Effector memory CD8-positive, alpha-beta T cell (primary cell): ENCODE measurements at regions not wholly inside any gene's neighbourhood (a gene's known extent, or its start where the extent isn't known, plus 50 kb on each side); places are given as distances from the start of the nearest gene placed in this dataset.

Experiments
- ATAC-seq: fragments of 150-1000 bp; cut with Tn5 transposase; replicated peaks from 2 replicates; pipeline ENCODE4 v1.10.0; 2021; ENCODE audit warnings: mild to moderate bottlenecking, moderate library complexity
- DNase-seq, 3 experiments: peaks; one replicate each; pipeline ENCODE4 v3.0.0; 2021
- H3K27ac Mint-ChIP-seq, 2 donors: one replicate each; pipeline ENCODE4 v1.8.0; 2022; ENCODE audit warnings: mild to moderate bottlenecking in 2 of 2, mixed read lengths in 2 of 2, moderate library complexity in 2 of 2
- H3K27me3 Mint-ChIP-seq, 2 donors: one replicate each; pipeline ENCODE4 v1.8.0; 2022; ENCODE audit warnings: mixed read lengths in 2 of 2
- H3K36me3 Mint-ChIP-seq: one replicate; pipeline ENCODE4 v1.8.0; 2022; ENCODE audit warnings: mild to moderate bottlenecking, moderate library complexity, mixed read lengths; ENCODE audit not compliant: insufficient read depth
- H3K4me1 Mint-ChIP-seq, 2 donors: one replicate each; pipeline ENCODE4 v1.8.0; 2022; ENCODE audit warnings: low read depth in 2 of 2, mixed read lengths in 2 of 2
- H3K4me3 Mint-ChIP-seq, 2 donors: one replicate each; pipeline ENCODE4 v1.8.0; 2022; ENCODE audit warnings: mild to moderate bottlenecking in 2 of 2, mixed read lengths in 2 of 2, moderate library complexity in 2 of 2
- H3K9me3 Mint-ChIP-seq, 2 donors: one replicate each; pipeline ENCODE4 v1.8.0; 2022; ENCODE audit warnings: mixed read lengths in 2 of 2

DNA sequence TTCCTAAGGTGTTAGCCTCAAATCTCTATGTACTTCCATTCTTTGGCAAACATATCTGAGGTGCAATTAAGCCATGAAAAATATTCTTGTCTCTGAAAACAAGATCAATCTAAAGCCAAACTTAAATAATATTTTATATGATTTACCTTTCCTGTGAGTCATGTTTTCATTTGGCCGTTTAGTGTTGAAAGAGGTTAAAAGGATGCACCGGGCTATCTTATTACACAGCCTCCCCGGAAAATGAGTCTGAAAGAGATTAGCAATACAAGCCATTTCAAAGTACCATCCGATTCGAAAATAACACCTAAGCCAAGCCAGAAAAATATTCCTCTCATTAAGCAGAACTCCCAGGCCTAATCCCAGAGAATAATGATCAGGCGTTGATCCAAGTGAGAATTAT lies 161.5 kb upstream of the EPHA5 start:
- H3K4me1 Mint-ChIP-seq = no peaks in the 10 kb centered on the region
- H3K36me3 Mint-ChIP-seq = no peaks in the 10 kb centered on the region
- H3K27me3 Mint-ChIP-seq = no peaks in the 10 kb centered on the region
- DNase-seq (no peak), ATAC-seq (no peak)
- H3K27ac Mint-ChIP-seq = no peak overlapping the region
- H3K4me3 Mint-ChIP-seq = no peak overlapping the region
- peaks cover 0 to 12% of the 10 kb centered on the region in 2 donors for H3K9me3 Mint-ChIP-seq

GRCh38 chr4:65825116-65825753 lies 154.9 kb upstream of the EPHA5 start:
- H3K4me3 Mint-ChIP-seq = no peak overlapping the region
- H3K27me3 Mint-ChIP-seq = no peaks in the 10 kb centered on the region
- DNase-seq (no peak), ATAC-seq (no peak)
- no peaks in the 10 kb centered on the region for H3K36me3 Mint-ChIP-seq
- H3K9me3 Mint-ChIP-seq = peaks cover 0 to 4% of the 10 kb centered on the region in 2 donors
- H3K27ac Mint-ChIP-seq = no peak overlapping the region
- H3K4me1 Mint-ChIP-seq = no peaks in the 10 kb centered on the region

- Mint-ChIP-seq H3K27me3 (no peaks in the 10 kb centered on the region), H3K36me3 (no peaks in the 10 kb centered on the region), H3K9me3 (peaks cover 6 to 9% of the 10 kb centered on the region in 2 donors), H3K4me3 (no peak overlapping the region), H3K4me1 (no peaks in the 10 kb centered on the region), H3K27ac (no peak overlapping the region)
- DNase-seq = no peak
- no peak for ATAC-seq
Observed at GRCh38 chr4:65819192-65819591, 148.9 kb upstream of the EPHA5 start.

- Mint-ChIP-seq H3K9me3 (peaks cover 17 to 23% of the 10 kb centered on the region in 2 donors), H3K4me1 (no peaks in the 10 kb centered on the region), H3K4me3 (no peak overlapping the region), H3K27ac (no peak overlapping the region), H3K27me3 (no peaks in the 10 kb centered on the region), H3K36me3 (no peaks in the 10 kb centered on the region)
- DNase-seq (no peak), ATAC-seq (no peak)
Observed at GRCh38 chr4:65805936-65806335, 135.6 kb upstream of the EPHA5 start.

DNA sequence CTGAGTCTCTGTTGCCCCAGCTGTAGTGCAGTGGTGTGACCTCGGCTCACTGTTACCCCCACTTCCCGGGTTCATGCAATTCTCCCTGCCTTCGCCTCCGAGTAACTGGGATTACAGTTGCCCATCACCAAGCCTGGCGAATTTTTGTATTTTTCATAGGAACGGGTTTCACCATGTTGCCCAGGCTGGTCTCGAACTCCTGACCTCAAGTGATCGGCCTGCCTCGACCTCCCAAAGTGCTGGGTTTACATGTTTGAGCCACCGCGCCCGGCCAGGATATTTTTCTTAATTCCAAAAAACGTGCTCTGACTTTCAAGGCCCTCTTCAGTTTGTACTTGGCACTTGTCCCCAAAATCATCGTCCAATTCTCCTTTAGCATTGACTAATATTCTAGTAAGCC lies 129.2 kb upstream of the EPHA5 start:
- H3K9me3 Mint-ChIP-seq = peaks cover 8 to 14% of the 10 kb centered on the region in 2 donors
- no peaks in the 10 kb centered on the region for H3K4me1 Mint-ChIP-seq
- no peak overlapping the region for H3K4me3 Mint-ChIP-seq
- no peaks in the 10 kb centered on the region for H3K36me3 Mint-ChIP-seq
- DNase-seq (no peak), ATAC-seq (no peak)
- H3K27ac Mint-ChIP-seq = no peak overlapping the region
- no peaks in the 10 kb centered on the region for H3K27me3 Mint-ChIP-seq

- no peak for DNase-seq
- H3K27ac Mint-ChIP-seq = no peak overlapping the region
- H3K27me3 Mint-ChIP-seq = no peaks in the 10 kb centered on the region
- ATAC-seq = no peak
- H3K36me3 Mint-ChIP-seq = no peaks in the 10 kb centered on the region
- H3K4me1 Mint-ChIP-seq = no peaks in the 10 kb centered on the region
- H3K9me3 Mint-ChIP-seq = peaks cover 10 to 11% of the 10 kb centered on the region in 2 donors
- H3K4me3 Mint-ChIP-seq = no peak overlapping the region
Observed at GRCh38 chr4:65798498-65799127, 128.3 kb upstream of the EPHA5 start.

GRCh38 chr4:65791812-65792308 lies 121.6 kb upstream of the EPHA5 start:
- ATAC-seq (no peak), DNase-seq (no peak)
- H3K4me1 Mint-ChIP-seq = no peaks in the 10 kb centered on the region
- H3K9me3 Mint-ChIP-seq = peaks cover 7 to 14% of the 10 kb centered on the region in 2 donors
- H3K4me3 Mint-ChIP-seq = no peak overlapping the region
- H3K27ac Mint-ChIP-seq = no peak overlapping the region
- H3K36me3 Mint-ChIP-seq = no peaks in the 10 kb centered on the region
- no peaks in the 10 kb centered on the region for H3K27me3 Mint-ChIP-seq

DNA sequence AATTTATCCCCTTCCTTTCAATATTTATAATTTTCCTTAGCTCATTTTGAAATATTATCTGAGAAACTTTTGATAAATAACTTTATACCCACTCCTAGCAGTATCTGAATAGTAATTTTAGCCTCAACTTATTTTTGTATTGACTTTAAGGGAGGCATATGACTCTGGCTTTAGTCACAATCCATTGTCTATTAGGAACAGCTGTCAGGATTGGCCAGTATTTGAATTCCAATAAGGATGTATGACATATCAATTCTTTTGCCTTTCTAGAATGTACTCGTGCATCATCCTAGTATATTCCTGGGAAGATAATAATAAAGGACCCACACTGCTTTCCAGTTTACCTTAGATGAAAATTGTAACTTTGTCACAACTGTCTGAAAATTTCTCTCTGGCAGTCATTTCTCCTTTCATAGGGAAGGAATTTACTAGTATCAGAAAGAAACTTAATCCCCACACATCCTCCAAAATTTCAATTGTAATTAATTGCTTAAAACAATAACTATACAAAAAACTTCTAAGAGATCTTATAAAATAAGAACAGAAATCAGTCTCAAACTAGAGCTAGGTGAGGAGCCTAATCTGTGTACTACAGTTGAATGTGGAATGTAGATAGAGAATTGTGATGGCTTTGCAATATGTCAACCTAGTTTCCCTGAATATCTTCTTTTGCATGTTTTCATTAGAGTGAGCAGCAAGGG lies 121.0 kb upstream of the EPHA5 start:
- H3K9me3 Mint-ChIP-seq = peaks cover 7 to 14% of the 10 kb centered on the region in 2 donors
- H3K4me1 Mint-ChIP-seq = no peaks in the 10 kb centered on the region
- H3K36me3 Mint-ChIP-seq = no peaks in the 10 kb centered on the region
- no peak overlapping the region for H3K27ac Mint-ChIP-seq
- no peak overlapping the region for H3K4me3 Mint-ChIP-seq
- ATAC-seq (no peak), DNase-seq (no peak)
- H3K27me3 Mint-ChIP-seq = no peaks in the 10 kb centered on the region

DNA sequence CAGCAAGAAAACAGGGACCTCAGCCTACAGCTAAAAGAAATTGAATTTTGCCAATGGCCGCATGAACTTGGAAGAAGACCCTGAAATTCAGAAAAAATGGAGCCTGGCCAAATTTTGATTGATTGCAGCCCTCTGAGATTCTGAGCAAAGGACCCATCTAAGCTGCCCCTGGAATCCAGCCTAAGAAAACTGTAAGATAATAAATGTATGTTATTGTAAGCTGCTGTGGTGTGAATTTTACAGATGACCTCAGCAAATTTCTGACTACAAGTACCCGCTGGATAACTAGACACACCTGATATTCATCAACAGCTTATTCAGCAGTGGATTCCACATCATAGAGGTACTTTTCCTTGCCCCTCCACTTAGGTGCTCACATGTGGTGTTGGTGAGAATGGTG lies 119.5 kb upstream of the EPHA5 start:
- no peaks in the 10 kb centered on the region for H3K4me1 Mint-ChIP-seq
- no peak for DNase-seq
- H3K36me3 Mint-ChIP-seq = no peaks in the 10 kb centered on the region
- H3K27ac Mint-ChIP-seq = no peak overlapping the region
- ATAC-seq = no peak
- H3K27me3 Mint-ChIP-seq = no peaks in the 10 kb centered on the region
- no peak overlapping the region for H3K4me3 Mint-ChIP-seq
- peaks cover 6 to 8% of the 10 kb centered on the region in 2 donors for H3K9me3 Mint-ChIP-seq

DNA sequence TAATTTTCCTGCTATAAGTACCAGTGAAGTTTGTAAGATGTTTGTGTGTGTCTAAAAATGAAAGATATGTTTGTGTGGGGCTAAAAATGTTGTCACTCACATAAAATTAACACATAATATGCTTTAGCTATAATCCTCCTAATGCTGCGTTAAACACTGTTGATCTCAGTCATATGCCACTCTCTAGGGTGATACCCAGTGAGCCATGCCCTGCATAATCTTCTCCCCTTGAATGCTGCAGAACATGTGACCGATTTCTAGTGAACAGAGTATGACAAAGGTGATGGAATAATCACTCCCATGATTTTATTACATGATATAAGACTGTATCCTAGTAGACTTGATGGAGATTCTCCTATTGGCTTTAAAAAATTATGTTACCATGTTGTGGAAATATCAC lies 119.1 kb upstream of the EPHA5 start:
- Mint-ChIP-seq H3K4me3 (no peak overlapping the region), H3K4me1 (no peaks in the 10 kb centered on the region), H3K36me3 (no peaks in the 10 kb centered on the region), H3K27me3 (no peaks in the 10 kb centered on the region), H3K27ac (no peak overlapping the region), H3K9me3 (peaks cover 8 to 11% of the 10 kb centered on the region in 2 donors)
- DNase-seq = no peak
- no peak for ATAC-seq

- Mint-ChIP-seq H3K4me3 (no peak overlapping the region), H3K27ac (no peak overlapping the region), H3K4me1 (no peaks in the 10 kb centered on the region), H3K36me3 (no peaks in the 10 kb centered on the region), H3K9me3 (peaks cover 7 to 26% of the 10 kb centered on the region in 2 donors), H3K27me3 (no peaks in the 10 kb centered on the region)
- ATAC-seq = no peak
- DNase-seq = no peak
Observed at GRCh38 chr4:65777270-65777669, 107.0 kb upstream of the EPHA5 start.

- no peak for ATAC-seq
- no peak overlapping the region for H3K27ac Mint-ChIP-seq
- H3K27me3 Mint-ChIP-seq = no peaks in the 10 kb centered on the region
- no peak overlapping the region for H3K4me3 Mint-ChIP-seq
- H3K4me1 Mint-ChIP-seq = no peaks in the 10 kb centered on the region
- DNase-seq = no peak
- H3K9me3 Mint-ChIP-seq = peaks cover 8 to 47% of the 10 kb centered on the region in 2 donors
- no peaks in the 10 kb centered on the region for H3K36me3 Mint-ChIP-seq
Observed at GRCh38 chr4:65773636-65774035, 103.3 kb upstream of the EPHA5 start.

GRCh38 chr4:65747386-65747785 lies 77.1 kb upstream of the EPHA5 start:
- Mint-ChIP-seq H3K36me3 (no peaks in the 10 kb centered on the region), H3K4me3 (no peak overlapping the region), H3K27me3 (no peaks in the 10 kb centered on the region), H3K4me1 (no peaks in the 10 kb centered on the region), H3K9me3 (peaks cover 0 to 5% of the 10 kb centered on the region in 2 donors), H3K27ac (no peak overlapping the region)
- DNase-seq (no peak), ATAC-seq (no peak)

DNA sequence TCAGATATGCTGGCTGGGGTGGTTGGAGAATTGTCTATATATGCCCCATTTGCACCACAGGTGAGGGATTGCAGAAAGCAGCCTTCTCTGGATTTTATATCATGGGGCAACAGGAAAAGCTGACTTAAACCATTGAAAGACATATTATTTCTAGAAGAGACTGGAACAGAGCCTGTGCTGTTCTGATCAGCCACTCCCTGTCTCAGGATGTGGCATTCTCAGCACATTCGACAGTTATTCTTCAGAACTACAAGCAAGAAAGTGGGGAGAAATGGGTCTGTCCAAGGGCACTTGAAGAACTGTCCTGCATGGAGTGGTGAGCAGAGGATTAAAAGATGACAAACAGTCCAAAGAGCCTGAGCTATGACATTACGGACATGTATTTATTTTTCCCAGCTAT lies 67.8 kb upstream of the EPHA5 start:
- H3K27ac Mint-ChIP-seq = no peak overlapping the region
- H3K27me3 Mint-ChIP-seq = no peaks in the 10 kb centered on the region
- no peak overlapping the region for H3K4me3 Mint-ChIP-seq
- DNase-seq (no peak), ATAC-seq (no peak)
- no peaks in the 10 kb centered on the region for H3K36me3 Mint-ChIP-seq
- no peaks in the 10 kb centered on the region for H3K9me3 Mint-ChIP-seq
- no peaks in the 10 kb centered on the region for H3K4me1 Mint-ChIP-seq
